Panc1 (cell line): ENCODE measurements at regions not wholly inside any gene's neighbourhood (a gene's known extent, or its start where the extent isn't known, plus 50 kb on each side); places are given as distances from the start of the nearest gene placed in this dataset.

ENCODE experiments used
- CTCF ChIP-seq: fragments of 450-650 bp; IDR thresholded peaks from 2 replicates; pipeline ENCODE4 v1.5.1; 2017; ENCODE audit warnings: mild to moderate bottlenecking
- POLR2AphosphoS5 ChIP-seq: IDR thresholded peaks from 2 replicates; pipeline ENCODE4 v1.6.1; 2012; ENCODE audit warnings: mild to moderate bottlenecking, low read depth, low read length, moderate library complexity
- SIN3A ChIP-seq: IDR thresholded peaks from 2 replicates; pipeline ENCODE4 v1.6.1; 2012; ENCODE audit warnings: low read depth, mild to moderate bottlenecking, low read length, moderate library complexity, borderline replicate concordance; ENCODE audit not compliant: insufficient read depth
- TCF7L2 ChIP-seq: IDR thresholded peaks from 2 replicates; pipeline ENCODE4 v1.6.1; 2011; ENCODE audit warnings: mild to moderate bottlenecking, low read depth, low read length, inconsistent platforms

GRCh38 chr5:5793242-5794117 lies 371.0 kb downstream of the ICE1 start:
- TF ChIP-seq CTCF = no peak
- TF ChIP-seq POLR2AphosphoS5 = no peak
- no peak for TF ChIP-seq TCF7L2
- TF ChIP-seq SIN3A = no peak
